GM21367 (cell line): ENCODE measurements at regions not wholly inside any gene's neighbourhood (a gene's known extent, or its start where the extent isn't known, plus 50 kb on each side); places are given as distances from the start of the nearest gene placed in this dataset.

Experiments used
- ATAC-seq: cut with Tn5 transposase; IDR thresholded peaks from one replicate; pipeline ENCODE4 v1.9.1; 2021; ENCODE audit not compliant: unreplicated experiment

DNA sequence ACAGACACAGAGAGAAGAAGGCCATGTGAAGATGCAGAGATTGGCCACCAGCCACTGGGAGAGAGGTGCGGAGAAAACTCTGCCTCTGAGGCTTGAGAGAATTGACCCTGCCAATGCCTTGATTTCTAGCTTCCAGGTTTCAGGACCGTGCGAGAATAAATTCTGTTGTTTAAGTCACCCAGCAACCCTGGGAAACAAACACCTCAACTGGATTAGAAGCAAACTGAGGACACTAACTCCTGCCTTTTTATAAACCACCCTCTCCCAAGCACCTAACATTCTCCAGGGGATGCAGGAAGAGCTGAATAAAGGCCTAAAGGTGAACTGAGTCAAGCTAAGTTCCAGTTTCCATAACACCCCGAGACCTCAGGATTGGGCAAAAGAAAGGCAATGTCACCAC is 136.1 kb downstream of the ANKRD60 start:
- ATAC-seq: no peak

DNA sequence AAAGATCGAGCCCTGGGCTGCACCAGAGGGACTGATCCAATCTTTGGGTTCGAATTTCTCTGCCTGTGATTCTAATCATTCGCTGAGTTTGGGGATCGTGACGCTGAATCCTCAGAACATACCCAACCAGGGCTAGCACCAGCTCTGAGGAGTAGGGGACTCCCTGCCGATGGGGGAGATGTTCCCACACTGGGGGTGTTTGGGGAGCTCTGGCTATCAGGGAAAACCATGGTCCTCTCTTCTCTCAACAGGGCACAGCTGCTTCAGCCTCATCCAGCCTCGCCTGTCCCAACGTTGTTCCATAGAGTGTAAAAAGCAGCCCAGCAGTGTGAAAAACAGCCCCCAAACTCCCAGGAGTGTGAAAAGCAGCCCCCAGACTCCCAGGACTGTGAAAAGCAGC is 136.6 kb downstream of the ANKRD60 start:
- ATAC-seq: no peak

GRCh38 chr20:58090161-58090560 is 138.3 kb downstream of the ANKRD60 start:
- ATAC-seq: no peak

DNA sequence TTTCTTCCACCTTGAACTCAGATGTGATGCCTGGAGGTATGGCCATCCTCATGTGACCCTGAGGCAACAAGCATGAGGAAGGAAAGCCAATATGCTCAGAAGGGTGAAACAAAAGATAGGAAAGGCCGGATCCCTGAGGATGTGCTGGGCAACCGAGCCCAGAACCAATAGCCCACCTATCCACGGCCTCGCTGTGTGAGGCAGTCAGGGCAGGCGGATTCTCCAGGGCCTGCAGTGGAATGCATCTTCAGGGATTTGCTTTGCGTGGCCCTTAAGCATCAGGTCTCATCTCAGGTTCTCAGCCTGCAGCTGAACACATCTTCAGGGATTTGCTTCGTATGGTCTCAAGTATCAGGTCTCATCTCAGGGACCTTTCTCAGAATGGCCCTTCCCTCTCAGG is 139.8 kb downstream of the ANKRD60 start:
- ATAC-seq: no peak

- ATAC-seq: no peak
These were observed 140.3 kb downstream of the ANKRD60 start for GRCh38 chr20:58088105-58088504.

DNA sequence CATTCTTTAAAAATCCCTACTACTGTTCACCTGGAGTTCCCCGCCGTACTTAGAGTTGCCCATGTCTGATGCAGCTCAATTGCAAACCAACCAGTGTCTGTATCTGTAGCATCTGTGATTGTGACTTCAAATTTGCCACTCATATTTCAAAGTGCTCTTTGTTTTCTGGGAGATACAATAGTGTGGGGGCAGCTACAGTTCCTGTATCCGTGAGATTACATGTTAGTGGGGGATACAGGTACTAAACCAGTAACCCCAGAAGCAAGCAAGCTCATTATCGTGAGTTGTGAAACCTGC is 140.9 kb downstream of the ANKRD60 start:
- ATAC-seq: no peak

GRCh38 chr20:58086763-58087561 is 141.5 kb downstream of the ANKRD60 start:
- ATAC-seq: no peak

DNA sequence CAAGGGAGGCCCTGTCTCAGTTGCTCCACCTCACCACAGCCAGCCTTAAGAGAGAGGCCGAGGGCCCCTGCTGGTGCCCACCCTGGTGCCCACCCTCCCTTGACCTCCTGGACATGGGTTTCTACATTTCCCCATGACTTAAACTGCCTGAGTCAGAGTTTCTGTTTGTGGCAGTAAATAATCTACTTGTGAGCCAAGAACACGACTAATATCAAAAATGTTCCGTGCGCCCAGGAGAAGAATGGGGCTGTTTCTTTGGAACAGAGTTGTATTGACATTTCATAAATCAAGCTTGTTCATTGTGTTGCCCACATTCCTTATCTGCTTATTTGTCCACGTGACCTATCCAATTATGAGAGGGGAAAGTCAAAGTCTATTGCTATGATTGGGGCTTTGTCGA is 143.5 kb downstream of the ANKRD60 start:
- ATAC-seq: no peak

DNA sequence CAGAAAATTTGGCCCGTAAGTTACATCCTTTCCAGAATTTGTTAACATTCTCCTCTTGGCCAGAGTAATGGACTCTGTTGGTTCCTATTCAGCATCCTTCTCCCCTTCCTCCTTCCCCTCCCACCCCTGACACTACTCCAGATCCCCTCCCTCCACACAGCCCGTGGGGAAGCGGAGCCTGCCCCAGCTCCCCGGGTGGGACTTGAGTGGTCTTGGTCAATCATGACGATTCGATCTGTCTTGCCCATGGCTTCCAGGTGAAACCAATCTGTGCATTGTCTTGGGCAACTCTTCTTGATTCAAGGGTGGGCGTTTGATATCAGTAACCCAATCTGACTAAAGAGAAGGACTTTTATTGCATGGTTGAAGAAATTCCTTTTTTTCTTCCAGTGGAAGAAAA is 143.9 kb downstream of the ANKRD60 start:
- ATAC-seq: no peak

- ATAC-seq: no peak
These were observed 146.6 kb downstream of the ANKRD60 start for GRCh38 chr20:58081846-58082245.

DNA sequence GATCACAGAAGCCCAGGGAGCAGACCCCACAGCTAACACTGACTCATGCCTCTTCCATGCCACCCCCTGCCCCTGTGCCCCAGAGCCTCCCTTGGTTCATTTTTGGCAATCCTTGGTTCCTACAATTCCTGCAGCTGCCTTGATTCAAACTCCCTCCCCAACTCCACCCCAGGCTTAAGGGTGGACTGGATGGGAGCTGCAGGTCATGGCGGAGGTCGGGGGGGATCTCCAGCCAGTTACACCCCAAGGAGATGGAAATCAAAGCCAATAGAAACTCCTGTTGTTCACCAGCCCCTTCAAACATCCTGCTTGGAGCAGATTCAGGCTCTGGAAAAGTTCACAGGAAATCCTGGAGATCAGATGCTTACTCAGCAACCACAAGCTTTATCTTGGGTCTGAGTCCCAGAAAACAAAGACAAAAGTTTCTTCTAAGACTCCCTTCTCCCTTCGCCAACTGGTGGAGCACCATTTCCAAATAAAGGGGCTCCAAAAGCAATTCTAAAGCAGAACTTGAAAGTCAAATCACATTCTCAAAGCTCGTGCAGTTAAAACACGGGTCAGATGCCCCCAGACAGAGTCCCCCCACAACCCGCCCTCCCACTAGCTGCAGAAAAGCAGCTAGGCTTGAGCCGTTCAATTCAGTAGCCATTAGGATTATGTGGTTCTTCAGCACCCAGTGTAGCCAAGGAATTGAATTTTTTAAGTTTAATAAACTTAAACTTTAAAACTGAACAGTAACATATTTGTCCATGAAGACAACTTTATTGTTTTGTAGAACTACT is 149.5 kb downstream of the ANKRD60 start:
- ATAC-seq: no peak

DNA sequence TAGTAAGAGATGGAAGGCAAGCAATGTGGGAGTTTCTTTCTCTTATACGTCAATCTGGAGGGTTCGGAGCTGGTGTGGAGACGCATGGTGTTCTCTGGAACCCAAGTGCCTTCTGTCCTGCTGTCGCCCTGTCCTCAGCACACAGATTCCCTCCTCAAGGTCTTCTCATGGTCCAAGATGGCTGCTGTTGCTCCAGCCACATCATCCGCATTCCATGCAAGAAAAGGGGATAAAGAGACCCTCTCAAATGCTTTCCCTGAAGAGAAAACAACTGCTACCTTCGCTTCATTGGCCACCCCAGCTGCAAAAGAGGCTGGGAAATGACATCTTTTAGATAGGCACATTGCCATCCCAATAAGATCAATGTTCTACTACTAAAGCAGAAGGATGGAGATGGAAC is 151.2 kb downstream of the ANKRD60 start:
- no peak for ATAC-seq

GRCh38 chr20:58076405-58076804 is 152.0 kb downstream of the ANKRD60 start:
- no peak for ATAC-seq

DNA sequence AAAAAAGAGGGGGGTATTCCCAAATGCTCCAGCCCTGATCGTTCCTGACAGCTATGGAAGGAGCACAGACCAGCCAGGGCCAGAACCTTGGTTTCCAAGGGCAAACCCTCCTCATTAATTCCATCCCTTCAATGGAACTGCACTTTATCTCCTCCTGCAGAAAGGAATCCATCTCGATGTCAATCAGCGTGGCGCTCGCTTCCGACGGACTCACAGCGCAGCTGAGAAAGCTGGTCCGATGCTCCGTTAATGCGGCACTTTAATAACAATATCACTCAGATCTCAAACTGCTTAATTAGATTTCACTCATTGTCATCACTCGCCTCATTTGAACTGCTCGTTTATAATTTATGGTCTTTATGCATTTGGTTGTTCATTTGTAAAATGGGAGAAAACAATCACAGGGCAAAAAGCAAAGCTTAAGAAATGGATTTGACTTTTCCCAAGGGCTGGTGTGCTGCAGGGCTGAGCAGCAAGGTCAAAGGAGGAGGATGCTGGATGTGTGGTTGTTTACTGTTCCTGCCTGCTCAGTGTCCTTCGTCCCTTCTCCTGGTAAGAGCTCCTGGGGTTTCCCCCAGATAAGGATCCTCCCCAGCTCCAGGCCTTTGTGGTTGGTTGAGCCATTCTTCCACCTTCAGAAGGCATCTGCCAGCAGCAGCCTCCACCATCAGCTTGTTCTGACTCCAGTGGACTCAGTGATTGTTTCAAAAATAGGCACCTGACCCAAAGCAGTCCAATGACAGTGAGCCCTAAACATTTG is 152.7 kb downstream of the ANKRD60 start:
- no peak for ATAC-seq

DNA sequence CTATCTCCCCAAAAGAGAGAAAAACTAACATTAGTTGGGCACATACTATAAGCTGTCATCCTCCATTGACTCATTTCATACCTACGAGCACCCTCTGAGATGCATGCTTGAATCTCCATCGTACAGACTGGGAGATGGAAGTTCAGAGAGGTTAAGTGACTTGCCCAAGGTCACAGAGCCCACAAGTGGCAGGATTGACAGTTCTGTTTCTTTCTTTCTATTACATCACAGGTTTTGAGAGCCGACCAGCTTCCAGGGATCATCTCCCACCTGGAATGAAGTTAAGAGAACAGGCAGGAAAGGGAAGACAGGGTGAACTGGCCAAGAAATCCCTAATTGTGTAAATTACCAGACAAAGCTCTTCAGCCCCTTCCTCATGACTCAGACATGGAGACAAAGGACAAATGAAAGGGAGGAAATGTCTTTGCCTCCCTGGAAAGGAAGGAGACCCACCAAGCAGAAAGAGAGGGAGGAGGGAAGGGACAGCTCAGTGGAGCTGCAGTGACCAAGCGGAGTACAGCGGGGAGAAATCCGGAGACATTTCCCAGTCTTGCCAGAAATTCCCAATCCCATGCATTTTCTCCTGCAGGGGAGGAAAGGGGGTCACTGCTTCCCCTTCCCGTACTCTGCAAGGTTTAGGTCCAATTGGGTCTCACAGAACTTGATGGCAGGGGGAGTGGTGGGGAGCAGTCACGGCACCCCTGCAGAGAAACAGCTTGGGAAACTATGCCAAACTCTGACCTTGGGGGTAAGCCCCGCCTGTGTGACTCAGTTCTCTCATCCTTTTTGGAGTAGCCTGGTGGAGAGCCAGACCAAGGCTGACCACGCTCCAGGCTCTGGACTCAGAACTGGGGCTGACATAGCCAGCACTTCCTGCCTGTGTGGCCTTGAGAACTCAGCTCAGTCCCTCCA is 154.3 kb downstream of the ANKRD60 start:
- ATAC-seq: no peak

- ATAC-seq: no peak
These were observed 155.5 kb downstream of the ANKRD60 start for GRCh38 chr20:58072695-58073671.

DNA sequence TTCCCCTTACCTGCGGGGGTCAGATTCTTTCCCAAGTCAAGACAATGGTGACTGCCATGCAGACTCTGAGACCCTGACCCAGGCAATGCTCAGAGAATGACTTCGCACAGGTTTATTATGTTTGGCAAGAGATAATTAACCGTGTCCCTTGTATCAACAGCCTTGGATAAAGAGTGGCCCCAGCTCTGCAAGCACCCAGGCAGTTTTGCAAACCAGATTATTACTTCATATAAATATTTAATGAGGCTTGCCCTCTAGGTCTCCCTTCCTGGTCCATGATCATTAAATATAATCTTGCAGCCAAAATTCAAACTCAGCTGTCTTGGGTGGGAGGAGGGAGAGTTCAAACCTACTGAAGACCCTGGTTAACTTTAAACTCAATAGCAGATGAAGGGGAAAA is 156.5 kb downstream of the ANKRD60 start:
- no peak for ATAC-seq

DNA sequence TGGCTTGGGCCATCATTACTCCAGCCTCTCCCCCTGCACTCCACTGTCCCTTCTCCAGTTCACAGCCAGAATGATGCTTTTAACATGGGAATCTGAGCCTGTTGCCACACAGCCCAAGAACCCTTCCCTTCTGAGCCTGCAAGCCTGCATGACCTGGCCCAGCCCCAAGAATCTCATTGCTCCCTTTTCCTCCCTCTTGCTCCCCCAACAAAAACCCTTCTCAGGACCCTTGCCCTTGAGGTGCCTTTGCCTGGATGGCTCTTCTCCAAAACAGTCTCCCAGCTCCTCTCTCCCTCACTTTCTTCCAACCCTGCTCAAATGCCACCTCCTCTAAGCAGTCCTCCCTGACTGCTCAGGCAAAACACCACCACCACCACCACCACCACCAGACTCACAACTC is 157.2 kb downstream of the ANKRD60 start:
- no peak for ATAC-seq

DNA sequence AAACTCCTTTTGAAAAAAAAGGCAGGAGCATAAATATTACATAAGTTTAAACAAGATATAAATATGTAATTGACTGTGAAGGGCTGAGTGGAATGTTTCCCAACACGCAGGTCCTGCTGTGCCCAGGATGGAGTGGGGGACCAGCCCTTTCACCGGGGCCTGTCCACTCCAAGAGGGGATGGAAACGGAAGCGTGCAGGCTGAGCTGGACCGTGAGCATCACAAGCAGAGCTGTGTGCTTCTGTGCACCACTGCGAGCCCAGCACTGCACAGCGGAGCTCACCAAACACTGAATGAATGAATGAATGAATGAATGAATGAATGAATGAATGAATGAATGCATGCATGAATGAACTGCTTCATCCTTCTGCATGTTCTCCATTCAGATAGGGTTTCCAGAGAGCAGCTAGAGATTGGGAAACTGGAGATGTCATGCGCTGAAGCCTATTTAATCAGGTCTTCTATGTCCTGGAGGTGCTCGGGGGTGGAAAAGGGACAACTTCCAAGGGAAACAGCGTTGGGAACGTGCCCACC is 157.7 kb downstream of the ANKRD60 start:
- ATAC-seq: no peak
